ENCODE measurements at regions not wholly inside any gene's neighbourhood (a gene's known extent, or its start where the extent isn't known, plus 50 kb on each side); places are given as distances from the start of the nearest gene placed in this dataset.

GRCh38 chr11:134471087-134471715 is 59.2 kb upstream of the B3GAT1 start:
- no peak overlapping the region for H3K4me2 ChIP-seq (ENCODE audit: insufficient read depth in 1 of 2, low read depth in 2 of 2, low read length in 2 of 2)
- FAIRE-seq = no peak
- no peak overlapping the region for H3K18ac ChIP-seq (ENCODE audit: extremely low read depth, low read length)
- CTCF ChIA-PET (ENCODE audit: partially characterized antibody) = interaction anchor here (0.7 kb wide), 1 partner anchor 45 kb away, joined by 3 read pairs; no protein-coding TSS in a partner anchor
- H4K5ac ChIP-seq (ENCODE audit: insufficient read length, low read depth, low read length) = no peak overlapping the region
- no peak overlapping the region for H3K23ac ChIP-seq (ENCODE audit: insufficient read length)
- H2BK12ac ChIP-seq (ENCODE audit: low read depth, low read length) = no peak overlapping the region
- H3K9me3 ChIP-seq (ENCODE audit: insufficient read depth in 2 of 2, low read depth in 1 of 2, low read length in 1 of 2) = no peaks in the 10 kb centered on the region
- no peaks in the 10 kb centered on the region for H3K36me3 ChIP-seq (ENCODE audit: control insufficient read depth in 2 of 4, insufficient read depth in 4 of 4, low read length in 3 of 4)
- H3K79me2 ChIP-seq (ENCODE audit: control insufficient read depth in 1 of 2, insufficient read depth in 2 of 2, low read length in 2 of 2) = no peaks in the 10 kb centered on the region
- H4K8ac ChIP-seq (ENCODE audit: extremely low read depth, insufficient read depth, low read length) = no peak overlapping the region
- TF ChIP-seq BRCA1 (IDR thresholded peaks at IDR 0.05; ENCODE audit: low read depth, low read length) (no peak), ASH2L (IDR thresholded peaks at IDR 0.05; ENCODE audit: low read length) (no peak), NANOG (IDR thresholded peaks at IDR 0.05; ENCODE audit: insufficient read depth, low read depth, low read length, poor library complexity, severe bottlenecking) (no peak), KDM5A (IDR thresholded peaks at IDR 0.05; ENCODE audit: low read length) (no peak), EGR1 (IDR thresholded peaks at IDR 0.05; ENCODE audit: borderline replicate concordance, low read depth, low read length) (no peak), CREB1 (IDR thresholded peaks at IDR 0.05) (no peak), MAFK (IDR thresholded peaks at IDR 0.05; ENCODE audit: low read depth, low read length) (no peak), TAF7 (optimal IDR thresholded peaks at IDR 0.05; ENCODE audit: borderline replicate concordance, low read depth, low read length) (no peak), BACH1 (IDR thresholded peaks at IDR 0.05; ENCODE audit: low read length) (no peak), RFX5 (IDR thresholded peaks at IDR 0.05; ENCODE audit: borderline replicate concordance, low read depth, low read length) (no peak)
- peaks cover 2% of the 10 kb centered on the region in 2 experiments for H4K20me1 ChIP-seq (replicated peaks in 1 of 2; ENCODE audit: control insufficient read depth in 1 of 2, insufficient read depth in 2 of 2, low read length in 2 of 2)
- no peak overlapping the region for H2AFZ ChIP-seq (ENCODE audit: low read length)
- H2AK5ac ChIP-seq (ENCODE audit: low read depth, low read length) = no peak overlapping the region
- H3K27ac ChIP-seq (ENCODE audit: low read depth, low read length) = no peak overlapping the region
- H3K4me3 ChIP-seq (ENCODE audit: extremely low read depth in 1 of 4, insufficient read depth in 2 of 4, low read depth in 3 of 4, low read length in 4 of 4) = no peak overlapping the region
- no peak overlapping the region for H3K9ac ChIP-seq (replicated peaks in 1 of 4; ENCODE audit: extremely low read depth in 1 of 4, low read depth in 3 of 4, low read length in 3 of 4)
- WGBS, 2 experiments (ENCODE audit: extremely low coverage in 1 of 2, insufficient coverage in 1 of 2, insufficient read length in 1 of 2, insufficient replicate concordance in 2 of 2, low coverage in 1 of 2, low lambda C conversion rate in 2 of 2, missing lambda C conversion rate in 1 of 2) = 90% methylated on average over 25 of the region's 28 CpGs; no CpG with 5 or more reads in 1 of the 2 experiments
- H2BK20ac ChIP-seq (ENCODE audit: low read length) = no peak overlapping the region
- H3K4ac ChIP-seq (replicated peaks; ENCODE audit: insufficient read length, low read depth, low read length) = no peak overlapping the region
- H3K14ac ChIP-seq (ENCODE audit: insufficient read length) = no peak overlapping the region
- H2BK15ac ChIP-seq (ENCODE audit: low read length) = no peak overlapping the region
- H2BK120ac ChIP-seq (replicated peaks; ENCODE audit: low read depth, low read length) = no peak overlapping the region
- POLR2A ChIA-PET (ENCODE audit: partially characterized antibody) = no interaction called here
- no peaks in the 10 kb centered on the region for H3K23me2 ChIP-seq (ENCODE audit: low read depth, low read length)
- peaks cover 0 to 8% (median 0%) of the 10 kb centered on the region in 4 experiments; a peak in 4 of 7 replicates for H3K27me3 ChIP-seq (replicated peaks in 1 of 4; ENCODE audit: control insufficient read depth in 3 of 4, extremely low read depth in 1 of 4, insufficient read depth in 3 of 4, low read length in 3 of 4)
- no peak overlapping the region for H2BK5ac ChIP-seq (ENCODE audit: low read depth, low read length)
- H3K4me1 ChIP-seq (replicated peaks in 1 of 4; ENCODE audit: control insufficient read depth in 3 of 4, insufficient read depth in 4 of 4, low read length in 3 of 4) = no peaks in the 10 kb centered on the region
- H4K91ac ChIP-seq (replicated peaks; ENCODE audit: insufficient read length, low read length) = no peak overlapping the region
- no peak for DNase-seq (ENCODE audit: low read depth in 1 of 2, low spot score in 2 of 2)
- no peak overlapping the region for H3K56ac ChIP-seq (replicated peaks; ENCODE audit: insufficient read length, low read depth, low read length)
- no peaks in the 10 kb centered on the region for H3K79me1 ChIP-seq (ENCODE audit: low read depth, low read length)
